ENCODE measurements at regions not wholly inside any gene's neighbourhood (a gene's known extent, or its start where the extent isn't known, plus 50 kb on each side); places are given as distances from the start of the nearest gene placed in this dataset.

GRCh38 chr18:44411976-44412375 lies 268.7 kb upstream of the SETBP1 start:
- TF ChIP-seq CTCF (IDR thresholded peaks at IDR 0.05; ENCODE audit: insufficient read depth, low read length) = no peak
- no peak for TF ChIP-seq POLR2AphosphoS5 (IDR thresholded peaks at IDR 0.05; ENCODE audit: low read depth)
- TF ChIP-seq REST (IDR thresholded peaks at IDR 0.05; ENCODE audit: insufficient replicate concordance, low read depth) = no peak

Measured in HL-60 (cell line).